ENCODE measurements at regions not wholly inside any gene's neighbourhood (a gene's known extent, or its start where the extent isn't known, plus 50 kb on each side); places are given as distances from the start of the nearest gene placed in this dataset.

- TF ChIP-seq CTCF (IDR thresholded peaks at IDR 0.05 in 8 of 11, conservative IDR thresholded peaks at IDR 0.05 in 3 of 11): no peak
- TF ChIP-seq POLR2A (IDR thresholded peaks at IDR 0.05): no peak
Measured at GRCh38 chr13:74398599-74398998, 264.4 kb upstream of the KLF12 start.

Data from spleen (tissue), 7 donors.